NCI-H2029 treated with DMSO at 0.1 percent for 48 hours (cell line): ENCODE measurements at regions not wholly inside any gene's neighbourhood (a gene's known extent, or its start where the extent isn't known, plus 50 kb on each side); places are given as distances from the start of the nearest gene placed in this dataset.

ENCODE experiments used
- DNase-seq: peaks from one replicate; lab custom pipeline; 2025; lab: John Stamatoyannopoulos, UW

GRCh38 chr9:86452201-86452828 lies 98.1 kb upstream of the TUT7 start:
- DNase-seq, result no peak

GRCh38 chr9:86449246-86449645 lies 95.0 kb upstream of the TUT7 start:
- DNase-seq, result no peak

DNA sequence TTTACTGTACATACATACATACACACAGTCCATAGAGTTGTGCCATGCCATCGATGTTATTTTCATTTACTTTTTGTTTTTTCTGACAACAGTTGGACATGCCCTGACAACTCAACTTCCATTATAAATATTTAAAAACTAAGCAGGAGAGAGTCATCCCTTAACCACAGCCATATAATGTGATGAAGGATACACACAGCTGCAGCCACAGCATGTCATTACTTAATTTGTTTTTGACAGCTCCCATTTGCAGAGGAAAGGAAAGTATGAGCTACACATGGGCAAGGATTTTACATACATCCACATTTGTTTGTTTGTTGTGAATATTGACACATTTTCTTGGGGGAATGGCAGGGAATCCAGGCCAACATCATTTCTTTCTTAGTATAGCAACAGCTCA lies 91.5 kb upstream of the TUT7 start:
- no peak for DNase-seq

GRCh38 chr9:86443992-86444391 lies 89.8 kb upstream of the TUT7 start:
- DNase-seq, result no peak

- DNase-seq, result peak; percentile 76
These were observed 80.0 kb upstream of the TUT7 start for GRCh38 chr9:86434039-86434726.

DNA sequence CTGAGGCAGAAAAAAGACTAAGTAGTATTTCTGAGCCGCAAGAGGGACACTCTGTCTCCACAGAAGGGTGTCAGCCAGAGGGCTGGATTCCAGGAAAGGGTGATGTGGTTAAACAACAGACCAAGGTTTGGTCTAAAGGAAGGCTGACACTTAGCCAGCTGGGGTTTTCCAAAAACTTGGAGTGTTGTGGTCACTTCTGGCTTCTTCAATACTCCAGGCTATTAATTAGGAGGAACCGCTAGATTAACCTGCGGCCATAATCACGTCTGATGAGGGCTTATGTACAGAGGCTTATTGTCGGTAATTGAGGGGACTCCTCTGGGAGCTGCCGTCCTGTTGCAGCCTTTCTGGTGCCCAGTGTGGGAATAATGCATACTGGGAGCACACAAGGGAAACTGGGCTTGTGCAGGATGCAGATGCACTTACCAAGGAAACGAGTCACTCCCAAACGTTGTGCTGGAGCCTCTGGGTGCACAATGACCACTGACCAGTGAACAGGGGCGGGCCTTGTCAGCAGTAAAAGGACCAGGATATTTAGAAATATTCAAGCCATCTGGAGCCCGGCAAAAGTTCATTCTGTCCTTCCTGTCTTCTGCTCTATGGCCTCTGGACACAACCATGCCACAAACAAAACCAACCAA lies 70.2 kb upstream of the TUT7 start:
- DNase-seq, result no peak

DNA sequence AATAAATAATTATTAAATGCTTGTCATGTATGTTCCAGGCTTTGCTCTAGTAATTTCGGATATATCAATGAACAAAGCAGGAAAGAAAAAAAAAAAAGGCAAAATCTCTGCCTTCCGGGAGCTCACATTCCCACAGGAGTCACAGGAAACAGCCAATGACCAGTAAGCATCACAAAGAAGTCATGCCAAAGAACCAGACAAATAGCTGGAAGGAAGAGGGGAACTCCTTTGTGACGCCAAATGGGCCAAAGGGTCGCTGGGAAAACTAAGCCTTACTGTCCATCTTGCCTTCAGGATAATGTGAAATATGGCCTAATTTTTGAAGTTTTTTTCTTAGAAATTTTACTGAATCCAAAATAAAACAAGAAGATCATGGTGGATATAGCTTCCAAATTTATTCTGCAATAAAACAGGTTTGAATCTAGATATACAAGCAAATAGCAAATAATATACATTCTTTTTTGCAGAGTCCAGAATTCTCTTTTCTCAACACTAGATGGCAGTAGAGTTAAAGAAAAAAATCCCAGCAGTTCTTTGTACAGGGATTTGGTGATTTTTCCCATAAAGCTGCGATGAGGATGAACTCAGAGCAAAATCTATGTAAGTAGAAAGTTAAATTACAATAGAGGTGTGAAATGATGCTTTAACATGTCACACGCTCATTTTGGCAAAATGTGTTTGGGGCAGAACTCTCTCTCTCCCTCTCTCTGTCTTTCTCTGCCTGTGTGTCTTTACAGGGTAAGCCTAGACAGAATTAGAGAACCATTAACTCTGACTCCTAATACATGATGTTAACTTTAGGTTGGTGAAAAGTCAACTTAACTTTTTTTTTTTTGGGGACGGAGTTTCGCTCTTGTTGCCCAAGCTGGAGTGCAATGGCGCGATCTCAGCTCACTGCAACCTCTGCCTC lies 60.0 kb upstream of the TUT7 start:
- peak; percentile 64 for DNase-seq

GRCh38 chr9:86410281-86410680 lies 56.1 kb upstream of the TUT7 start:
- no peak for DNase-seq

GRCh38 chr9:86408121-86408520 lies 53.9 kb upstream of the TUT7 start:
- no peak for DNase-seq

DNA sequence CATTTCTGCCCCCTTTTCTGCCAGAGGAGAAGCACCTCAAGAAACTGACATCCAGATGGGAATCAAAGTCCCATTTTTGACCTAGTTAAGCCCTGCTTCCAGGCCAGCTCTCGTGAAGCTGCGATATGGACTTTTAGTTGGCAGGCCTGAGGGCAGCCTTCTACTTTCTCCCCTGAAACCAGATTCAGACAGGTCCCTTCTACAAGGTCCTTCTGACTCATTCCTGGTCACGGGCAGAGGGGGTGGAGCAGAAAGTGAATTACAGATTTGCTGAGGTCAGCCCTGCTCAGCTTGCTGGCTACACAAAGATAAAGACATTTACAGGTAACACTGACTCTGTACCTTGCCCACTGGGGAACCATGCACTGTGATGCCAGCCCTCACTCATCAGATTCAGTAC lies 52.8 kb upstream of the TUT7 start:
- DNase-seq, result no peak

DNA sequence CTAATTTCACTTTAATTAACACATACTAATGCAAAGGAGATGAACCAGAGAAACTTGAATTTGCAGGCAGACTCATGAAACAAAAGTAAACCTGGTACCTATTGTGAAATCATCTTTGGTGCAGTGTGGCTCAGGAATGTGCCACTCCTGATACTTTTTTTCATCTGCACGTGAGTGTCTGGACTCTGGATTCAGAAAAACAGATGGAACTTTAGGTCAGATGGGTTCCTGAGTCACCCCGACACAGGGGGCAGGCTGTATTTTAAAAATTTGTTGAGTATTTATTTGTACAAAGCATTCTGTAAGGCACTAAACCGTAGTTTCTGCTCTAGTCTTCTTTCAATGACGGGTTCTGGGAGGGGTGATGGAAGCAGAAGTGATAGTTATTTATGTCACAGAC lies 52.2 kb upstream of the TUT7 start:
- no peak for DNase-seq

- no peak for DNase-seq
These were observed 51.7 kb upstream of the TUT7 start for GRCh38 chr9:86405926-86406325.

GRCh38 chr9:86405086-86405491 lies 50.9 kb upstream of the TUT7 start:
- no peak for DNase-seq
